Kidney epithelial cell (primary cell): ENCODE measurements at regions not wholly inside any gene's neighbourhood (a gene's known extent, or its start where the extent isn't known, plus 50 kb on each side); places are given as distances from the start of the nearest gene placed in this dataset.
"Not testable (repeated sequence)": the region's sequence is repeated elsewhere in the genome, so short reads cannot be mapped to it uniquely, and the experiment has no call there.

Source experiments
- DNase-seq: peaks from one replicate; pipeline ENCODE4 v3.0.0-alpha.2; 2010; ENCODE audit warnings: low read depth
- H3K27me3 ChIP-seq: 2 replicates; pipeline ENCODE4 v1.6.0; 2011; ENCODE audit warnings: low read length; ENCODE audit not compliant: control insufficient read depth, insufficient read depth
- H3K36me3 ChIP-seq: 2 replicates; pipeline ENCODE4 v1.5.1; 2011; ENCODE audit warnings: low read length; ENCODE audit not compliant: control insufficient read depth, insufficient read depth
- H3K4me3 ChIP-seq: 2 replicates; pipeline ENCODE4 v1.5.1; 2011; ENCODE audit warnings: low read depth, mild to moderate bottlenecking, control low read depth, low read length
- TF ChIP-seq, protein P1 (sequence below): IDR thresholded peaks from 2 replicates; pipeline ENCODE4 v1.5.1; 2011; ENCODE audit warnings: mild to moderate bottlenecking, moderate library complexity, low read length, control low read depth, inconsistent platforms; ENCODE audit not compliant: insufficient read depth, poor library complexity, severe bottlenecking

DNA sequence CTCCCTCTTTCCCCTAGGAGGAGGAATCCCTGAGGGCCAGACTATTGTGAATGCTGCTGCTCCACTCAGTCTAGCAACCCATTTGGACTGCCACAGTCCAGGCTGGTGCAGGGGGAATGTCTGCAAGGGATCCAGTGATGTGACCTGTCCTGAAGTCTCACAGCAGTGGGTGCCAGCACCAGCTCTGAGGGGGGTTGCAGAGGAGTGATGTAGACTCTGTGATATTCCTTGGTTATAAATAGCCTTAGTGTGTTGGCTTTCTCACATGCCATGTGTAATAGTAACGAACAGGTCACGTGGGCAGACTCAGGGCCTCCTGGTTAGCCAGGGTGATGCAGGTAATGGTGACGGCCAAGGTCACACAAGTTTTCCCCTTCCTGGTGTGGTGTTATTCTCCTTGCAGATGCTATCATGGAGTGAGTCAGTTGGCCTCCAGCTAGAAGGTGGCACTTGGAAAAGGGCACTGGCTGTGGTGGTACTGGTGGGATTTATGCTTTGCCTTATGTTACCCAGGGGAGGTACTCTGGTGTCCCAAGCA lies 404.4 kb downstream of the UTRN start:
- TF ChIP-seq, protein P1, sequence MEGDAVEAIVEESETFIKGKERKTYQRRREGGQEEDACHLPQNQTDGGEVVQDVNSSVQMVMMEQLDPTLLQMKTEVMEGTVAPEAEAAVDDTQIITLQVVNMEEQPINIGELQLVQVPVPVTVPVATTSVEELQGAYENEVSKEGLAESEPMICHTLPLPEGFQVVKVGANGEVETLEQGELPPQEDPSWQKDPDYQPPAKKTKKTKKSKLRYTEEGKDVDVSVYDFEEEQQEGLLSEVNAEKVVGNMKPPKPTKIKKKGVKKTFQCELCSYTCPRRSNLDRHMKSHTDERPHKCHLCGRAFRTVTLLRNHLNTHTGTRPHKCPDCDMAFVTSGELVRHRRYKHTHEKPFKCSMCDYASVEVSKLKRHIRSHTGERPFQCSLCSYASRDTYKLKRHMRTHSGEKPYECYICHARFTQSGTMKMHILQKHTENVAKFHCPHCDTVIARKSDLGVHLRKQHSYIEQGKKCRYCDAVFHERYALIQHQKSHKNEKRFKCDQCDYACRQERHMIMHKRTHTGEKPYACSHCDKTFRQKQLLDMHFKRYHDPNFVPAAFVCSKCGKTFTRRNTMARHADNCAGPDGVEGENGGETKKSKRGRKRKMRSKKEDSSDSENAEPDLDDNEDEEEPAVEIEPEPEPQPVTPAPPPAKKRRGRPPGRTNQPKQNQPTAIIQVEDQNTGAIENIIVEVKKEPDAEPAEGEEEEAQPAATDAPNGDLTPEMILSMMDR, result no peak
- H3K36me3 ChIP-seq, result no peaks in the 10 kb centered on the region
- no peak for DNase-seq
- no peaks in the 10 kb centered on the region for H3K27me3 ChIP-seq
- no peak overlapping the region for H3K4me3 ChIP-seq

DNA sequence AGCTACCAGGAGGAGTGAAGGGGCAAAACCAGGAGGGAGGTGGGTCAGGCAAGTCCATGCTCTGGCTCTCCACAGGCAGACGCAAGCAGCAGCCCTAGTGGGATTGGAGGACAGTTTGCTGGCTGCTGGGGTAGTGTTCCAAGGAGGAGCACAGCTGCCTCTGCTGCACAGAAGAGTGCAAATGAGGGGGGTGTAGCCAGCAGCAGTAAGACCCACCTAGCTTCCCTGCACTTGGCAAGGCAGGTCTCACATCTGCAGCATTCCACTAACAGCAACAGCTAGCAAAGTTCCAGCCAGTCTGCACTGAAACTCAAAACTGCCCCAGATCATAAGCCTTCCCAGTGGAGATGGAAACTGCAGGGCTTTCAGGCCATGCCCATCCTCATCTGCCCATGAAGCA lies 405.0 kb downstream of the UTRN start:
- Histone ChIP-seq H3K4me3 (no peak overlapping the region), H3K36me3 (no peaks in the 10 kb centered on the region), H3K27me3 (no peaks in the 10 kb centered on the region)
- TF ChIP-seq, protein P1, result no peak
- no peak for DNase-seq

- TF ChIP-seq, protein P1, result no peak
- H3K36me3 ChIP-seq, result no peaks in the 10 kb centered on the region
- DNase-seq, result no peak
- H3K4me3 ChIP-seq, result no peak overlapping the region
- H3K27me3 ChIP-seq, result no peaks in the 10 kb centered on the region
Observed at GRCh38 chr6:144690666-144691065, 405.5 kb downstream of the UTRN start.

- H3K4me3 ChIP-seq, DNase-seq, H3K27me3 ChIP-seq, H3K36me3 ChIP-seq: not testable (repeated sequence)
Observed at GRCh38 chr6:144692050-144692449, 406.9 kb downstream of the UTRN start.

DNA sequence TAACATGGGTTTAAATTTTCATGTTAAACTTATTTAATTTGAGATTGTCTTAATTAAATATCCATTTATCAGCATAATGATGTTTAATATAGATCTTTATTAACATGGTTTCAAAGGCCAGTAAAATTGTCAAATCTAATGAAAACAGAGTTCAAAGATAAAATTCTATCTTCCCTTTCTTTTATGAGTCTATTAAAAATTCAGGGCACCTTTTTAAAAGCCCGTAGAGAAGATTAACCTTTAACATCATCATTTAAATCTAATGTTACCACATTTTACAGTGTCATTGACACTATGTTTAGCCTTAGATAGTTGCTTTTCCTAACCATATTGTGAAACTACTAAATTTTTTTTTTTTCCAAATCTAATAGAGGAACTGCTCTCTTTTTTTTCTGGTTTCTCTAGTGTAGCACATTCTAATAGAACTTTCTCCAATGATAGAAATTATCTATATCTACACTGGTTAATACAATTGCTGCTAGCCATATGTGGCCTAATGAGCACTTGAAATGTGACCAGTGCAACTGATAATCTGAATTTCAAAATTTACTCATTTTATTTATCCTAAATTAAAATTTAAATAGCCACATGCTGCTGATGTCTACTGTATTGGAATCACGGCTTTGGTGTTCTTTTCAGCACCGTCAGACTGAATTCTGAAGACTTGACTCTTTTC lies 410.9 kb downstream of the UTRN start:
- no peak for DNase-seq
- Histone ChIP-seq H3K36me3 (no peaks in the 10 kb centered on the region), H3K4me3 (no peak overlapping the region), H3K27me3 (no peaks in the 10 kb centered on the region)
- TF ChIP-seq, protein P1, result no peak

DNA sequence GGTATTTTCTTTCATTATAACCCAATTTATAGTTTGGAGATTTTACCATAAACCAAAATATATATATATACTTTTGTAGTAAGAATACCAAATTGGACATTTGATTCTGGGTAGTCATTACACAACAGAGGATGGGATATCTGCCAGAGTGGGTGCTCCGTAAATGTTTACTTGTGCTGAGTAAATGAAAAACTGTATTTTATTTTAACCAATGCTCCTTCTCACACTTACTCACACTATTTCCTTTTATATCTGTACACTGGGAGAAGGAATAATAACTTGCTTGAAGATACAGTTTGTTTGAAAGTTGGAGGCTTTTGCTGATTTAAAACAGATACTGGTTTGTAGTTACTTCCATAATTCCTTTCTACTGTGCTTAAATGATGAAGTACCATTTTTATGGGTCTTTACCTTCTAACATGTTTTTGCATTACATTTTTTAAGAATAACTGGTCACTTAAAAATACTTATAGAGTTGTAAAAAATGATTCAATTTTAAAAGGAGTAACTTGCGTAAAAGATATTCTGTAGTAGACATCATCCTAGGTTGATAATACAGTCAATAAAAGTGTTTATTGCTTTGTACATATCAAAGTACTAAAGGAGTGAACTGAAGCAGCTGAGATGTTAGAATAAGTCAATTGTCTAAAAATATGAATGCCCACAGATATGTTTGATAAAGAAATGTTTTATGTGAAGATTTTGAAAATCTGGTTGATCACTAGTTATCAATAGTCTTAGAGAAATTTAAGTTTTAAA lies 411.7 kb downstream of the UTRN start:
- no peak for DNase-seq
- TF ChIP-seq, protein P1, result no peak
- no peaks in the 10 kb centered on the region for H3K36me3 ChIP-seq
- no peak overlapping the region for H3K4me3 ChIP-seq
- no peaks in the 10 kb centered on the region for H3K27me3 ChIP-seq
